Gastrocnemius medialis (tissue), 4 donors: ENCODE measurements at regions not wholly inside any gene's neighbourhood (a gene's known extent, or its start where the extent isn't known, plus 50 kb on each side); places are given as distances from the start of the nearest gene placed in this dataset.
"Not testable (repeated sequence)": the region's sequence is repeated elsewhere in the genome, so short reads cannot be mapped to it uniquely, and the experiment has no call there.

Experiments used
- ATAC-seq, 2 donors: fragments of 150-250 bp; one replicate each; pipeline ENCODE4 v1.9.1; 2016
- DNase-seq, 2 donors: peaks; one replicate each; pipeline ENCODE4 v3.0.0-alpha.2; 2019
- H3K27ac ChIP-seq, 4 donors: fragments of 200-600 bp; sonication (generic); 1 replicate in 1 of 4; 2 replicates in 3 of 4; pipeline ENCODE4 v1.5.1; 2016 to 2018; ENCODE audit warnings: mild to moderate bottlenecking in 2 of 4, moderate library complexity in 1 of 4
- H3K27me3 ChIP-seq, 3 donors: fragments of 200-600 bp; sonication (generic) in 2 of 3; 1 replicate in 1 of 3; 2 replicates in 2 of 3; pipeline versions ENCODE4 v1.5.1 to v1.6.0; 2016 to 2019; ENCODE audit warnings: mild to moderate bottlenecking in 1 of 3, moderate library complexity in 1 of 3
- H3K36me3 ChIP-seq, 2 donors: fragments of 200-600 bp; sonication (generic) in 1 of 2; one replicate each; pipeline ENCODE4 v1.5.1; 2017 to 2018
- H3K4me1 ChIP-seq, 2 donors: fragments of 200-600 bp; sonication (generic) in 1 of 2; one replicate each; pipeline ENCODE4 v1.5.1; 2016 to 2017; ENCODE audit warnings: mild to moderate bottlenecking in 2 of 2
- H3K4me3 ChIP-seq, 4 donors: fragments of 200-600 bp; sonication (generic) in 3 of 4; 1 replicate in 1 of 4; 2 replicates in 3 of 4; pipeline ENCODE4 v1.5.1; 2016 to 2019; ENCODE audit warnings: mild to moderate bottlenecking in 2 of 4
- H3K9me3 ChIP-seq, 3 donors: fragments of 200-600 bp; sonication (generic) in 2 of 3; 1 replicate in 1 of 3; 2 replicates in 2 of 3; pipeline ENCODE4 v1.5.1; 2016 to 2019
- POLR2A ChIP-seq, 2 donors: fragments of 450-650 bp; IDR thresholded peaks; one replicate each; pipeline ENCODE4 v1.6.1; 2017; ENCODE audit warnings: antibody characterized with exemption in 2 of 2, mild to moderate bottlenecking in 2 of 2, moderate library complexity in 2 of 2
- in situ Hi-C, 4 donors: fragments of 200-750 bp; cut with MboI; loops; one replicate each; pipeline versions ENCODE4 v1.15.0 to v1.8.0; 2017; ENCODE audit warnings: low sequenced_read_pairs in 4 of 4
- intact Hi-C: fragments of 100-400 bp; cut with DNase I; formaldehyde crosslinking; loops from one replicate; pipeline ENCODE4 v1.15.1; 2023; ENCODE audit warnings: low total_unique reads
- TF ChIP-seq, protein P1 (sequence below), 5 experiments: fragments of 450-650 bp in 3 of 5; fragments of 200-600 bp in 2 of 5; sonication (generic) in 2 of 5; IDR thresholded peaks in 4 of 5; conservative IDR thresholded peaks in 1 of 5; 1 replicate in 4 of 5; 2 replicates in 1 of 5; pipeline ENCODE4 v1.5.1; 2016 to 2019; ENCODE audit warnings: antibody characterized with exemption in 5 of 5, mild to moderate bottlenecking in 3 of 5, moderate library complexity in 3 of 5

DNA sequence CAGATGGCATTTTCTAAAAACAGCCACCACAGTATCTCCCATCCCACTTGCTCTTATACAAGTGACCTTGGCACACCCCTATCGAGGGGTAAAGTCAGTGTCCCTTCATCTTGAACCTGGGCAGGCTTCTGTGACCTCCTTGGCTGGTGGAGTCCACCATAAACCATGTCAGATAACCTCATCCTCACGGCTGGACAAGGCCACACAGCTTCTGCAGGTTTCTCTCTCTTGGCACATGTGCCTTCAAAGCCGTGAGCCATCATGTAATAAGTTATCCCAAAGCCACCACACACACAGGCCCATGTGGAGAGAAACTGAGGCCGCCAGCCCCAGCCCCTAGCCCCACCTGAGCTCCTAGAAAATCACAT lies 105.4 kb downstream of the SNX5 start:
- TF ChIP-seq, protein P1, sequence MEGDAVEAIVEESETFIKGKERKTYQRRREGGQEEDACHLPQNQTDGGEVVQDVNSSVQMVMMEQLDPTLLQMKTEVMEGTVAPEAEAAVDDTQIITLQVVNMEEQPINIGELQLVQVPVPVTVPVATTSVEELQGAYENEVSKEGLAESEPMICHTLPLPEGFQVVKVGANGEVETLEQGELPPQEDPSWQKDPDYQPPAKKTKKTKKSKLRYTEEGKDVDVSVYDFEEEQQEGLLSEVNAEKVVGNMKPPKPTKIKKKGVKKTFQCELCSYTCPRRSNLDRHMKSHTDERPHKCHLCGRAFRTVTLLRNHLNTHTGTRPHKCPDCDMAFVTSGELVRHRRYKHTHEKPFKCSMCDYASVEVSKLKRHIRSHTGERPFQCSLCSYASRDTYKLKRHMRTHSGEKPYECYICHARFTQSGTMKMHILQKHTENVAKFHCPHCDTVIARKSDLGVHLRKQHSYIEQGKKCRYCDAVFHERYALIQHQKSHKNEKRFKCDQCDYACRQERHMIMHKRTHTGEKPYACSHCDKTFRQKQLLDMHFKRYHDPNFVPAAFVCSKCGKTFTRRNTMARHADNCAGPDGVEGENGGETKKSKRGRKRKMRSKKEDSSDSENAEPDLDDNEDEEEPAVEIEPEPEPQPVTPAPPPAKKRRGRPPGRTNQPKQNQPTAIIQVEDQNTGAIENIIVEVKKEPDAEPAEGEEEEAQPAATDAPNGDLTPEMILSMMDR (IDR thresholded peaks at IDR 0.05 in 4 of 5, conservative IDR thresholded peaks at IDR 0.05 in 1 of 5): no peak
- no peak for TF ChIP-seq POLR2A (IDR thresholded peaks at IDR 0.05)
- DNase-seq (no peak), ATAC-seq (no peak)
- intact Hi-C loops: no loop called here
- Histone ChIP-seq H3K4me1 (peaks cover 0 to 15% of the 10 kb centered on the region in 2 donors), H3K27me3 (no peaks in the 10 kb centered on the region), H3K4me3 (no peak overlapping the region), H3K36me3 (no peaks in the 10 kb centered on the region), H3K27ac (no peak overlapping the region), H3K9me3 (no peaks in the 10 kb centered on the region)
- in situ Hi-C loops: no loop called here

DNA sequence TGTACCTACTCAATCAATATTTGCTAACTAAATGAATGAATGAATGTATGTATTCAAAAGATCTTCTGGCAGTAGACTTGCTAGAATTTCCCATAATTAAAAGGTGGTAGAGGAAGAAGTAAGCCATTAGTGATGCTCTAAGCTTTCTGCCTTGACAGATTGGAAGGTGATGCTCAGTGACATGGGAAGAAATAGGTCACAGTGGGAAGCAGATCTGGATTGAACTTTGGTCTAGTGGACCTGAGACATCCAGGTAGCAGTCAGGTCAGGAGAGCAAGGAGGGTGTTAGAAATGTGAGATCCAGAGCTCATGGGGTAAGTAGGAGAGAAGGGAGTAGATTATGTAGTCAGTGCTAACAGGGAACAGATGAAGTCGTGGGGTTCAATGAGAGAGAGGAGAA lies 106.4 kb downstream of the SNX5 start:
- Histone ChIP-seq H3K9me3 (no peaks in the 10 kb centered on the region), H3K4me3 (no peak overlapping the region), H3K4me1 (peaks cover 0 to 15% of the 10 kb centered on the region in 2 donors), H3K27ac (no peak overlapping the region), H3K36me3 (no peaks in the 10 kb centered on the region), H3K27me3 (no peaks in the 10 kb centered on the region)
- intact Hi-C loops: no loop called here
- ATAC-seq: no peak
- DNase-seq: no peak
- in situ Hi-C loops: no loop called here
- TF ChIP-seq, protein P1 (IDR thresholded peaks at IDR 0.05 in 4 of 5, conservative IDR thresholded peaks at IDR 0.05 in 1 of 5): no peak
- TF ChIP-seq POLR2A (IDR thresholded peaks at IDR 0.05): no peak

DNA sequence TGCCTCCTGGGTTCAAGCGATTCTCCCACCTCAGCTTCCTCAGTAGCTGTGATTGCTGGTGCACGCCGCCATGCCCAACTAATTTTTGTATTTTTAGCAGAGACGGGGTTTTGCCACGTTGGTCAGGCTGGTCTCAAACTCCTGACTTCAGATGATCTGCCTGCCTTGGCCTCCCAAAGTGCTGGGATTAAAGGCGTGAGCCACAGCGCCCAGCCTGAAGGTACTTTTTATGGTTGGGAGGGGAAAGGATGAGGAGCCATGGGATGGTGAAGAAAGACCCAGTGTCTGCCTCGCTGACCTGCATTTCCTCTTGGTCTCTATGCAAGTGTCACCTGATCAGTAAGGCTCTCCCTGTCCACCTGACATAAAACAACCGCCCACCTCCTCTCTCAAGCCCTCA lies 107.0 kb downstream of the SNX5 start:
- H3K36me3 ChIP-seq, H3K27ac ChIP-seq, ATAC-seq, H3K9me3 ChIP-seq, H3K4me3 ChIP-seq, H3K27me3 ChIP-seq, in situ Hi-C loops, DNase-seq, intact Hi-C loops: not testable (repeated sequence)
- peaks cover 0 to 15% of the 10 kb centered on the region in 2 donors for H3K4me1 ChIP-seq

DNA sequence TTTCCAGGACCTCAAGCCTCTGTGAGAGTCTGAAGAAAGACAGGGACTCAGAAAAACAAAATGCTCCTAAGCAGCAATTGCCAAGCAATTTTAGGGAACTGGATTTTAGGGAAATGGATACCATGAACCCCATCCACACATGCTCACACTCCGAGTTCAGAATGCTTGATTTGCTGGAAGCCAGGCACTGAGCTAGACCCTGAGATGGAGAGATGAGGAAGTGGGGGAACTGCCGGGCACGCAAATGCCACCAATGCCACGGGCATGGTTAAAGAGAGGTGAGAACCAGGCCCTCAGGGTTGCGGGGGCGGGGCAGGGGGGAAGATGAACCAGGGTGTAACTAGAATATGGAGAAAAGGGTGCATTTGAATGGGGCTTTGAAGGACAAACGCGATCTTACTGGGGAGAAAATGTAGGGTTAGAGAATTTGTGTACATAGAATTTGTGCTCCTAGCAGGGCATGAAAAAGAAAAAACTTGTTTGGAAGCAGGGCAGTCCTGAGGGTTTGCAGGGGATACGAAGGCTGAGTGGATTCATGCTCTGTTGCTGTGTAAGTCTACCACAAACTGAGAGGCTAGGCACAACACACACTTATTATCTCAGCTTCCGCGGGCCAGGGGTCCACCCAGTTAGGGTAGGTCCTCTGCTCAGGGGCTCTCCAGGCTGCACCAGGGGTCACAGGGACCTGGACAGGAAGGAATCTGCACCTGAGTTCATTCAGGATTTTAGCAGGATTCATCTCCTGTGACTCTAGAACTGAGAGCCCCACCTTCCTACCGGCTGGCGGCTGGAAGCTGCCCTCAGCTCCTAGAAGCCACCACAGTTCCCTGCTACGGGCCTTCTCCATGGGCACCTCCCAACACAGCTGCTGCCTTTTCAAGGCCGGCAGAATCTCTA lies 108.0 kb downstream of the SNX5 start:
- H3K4me3 ChIP-seq: no peak overlapping the region
- intact Hi-C loops (no loop called here), in situ Hi-C loops (no loop called here)
- H3K9me3 ChIP-seq: no peaks in the 10 kb centered on the region
- no peak for TF ChIP-seq POLR2A (IDR thresholded peaks at IDR 0.05)
- TF ChIP-seq, protein P1 (IDR thresholded peaks at IDR 0.05 in 4 of 5, conservative IDR thresholded peaks at IDR 0.05 in 1 of 5): no peak
- H3K36me3 ChIP-seq: no peaks in the 10 kb centered on the region
- no peak overlapping the region for H3K27ac ChIP-seq
- ATAC-seq (no peak), DNase-seq (no peak)
- H3K4me1 ChIP-seq: peaks cover 0 to 15% of the 10 kb centered on the region in 2 donors
- no peaks in the 10 kb centered on the region for H3K27me3 ChIP-seq

DNA sequence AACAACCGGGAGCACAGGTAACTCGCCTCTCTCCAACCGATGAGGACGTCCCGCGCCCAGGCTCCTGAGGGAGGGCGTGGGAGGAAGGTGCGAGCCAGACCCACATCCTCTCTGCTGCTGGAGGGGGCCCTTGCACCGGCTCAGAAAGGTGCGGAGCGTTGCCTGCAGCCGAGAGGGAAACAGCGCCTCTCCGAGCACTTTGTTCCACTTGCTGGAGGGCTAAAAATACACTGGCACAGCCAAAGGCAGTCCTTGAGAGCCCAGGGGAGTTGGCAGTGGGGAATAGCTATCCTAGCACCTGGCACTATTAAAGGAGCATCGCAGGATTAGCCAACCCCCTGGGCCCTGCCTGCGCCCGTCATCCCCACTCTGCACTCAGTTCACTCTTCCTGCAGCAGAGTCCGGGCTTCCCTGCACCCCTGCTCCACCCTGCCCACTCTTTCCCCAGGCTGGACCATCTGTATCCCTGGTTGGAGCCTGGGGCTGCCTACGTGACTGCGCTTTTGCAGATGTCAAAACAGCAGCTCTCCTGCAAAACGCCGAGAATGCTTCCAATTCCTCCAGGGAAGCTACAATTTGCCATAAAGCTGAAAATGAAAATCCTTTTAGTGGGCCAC lies 108.9 kb downstream of the SNX5 start:
- peak; percentile 88 to 91 for ATAC-seq
- TF ChIP-seq, protein P1 (IDR thresholded peaks at IDR 0.05 in 4 of 5, conservative IDR thresholded peaks at IDR 0.05 in 1 of 5): no peak
- TF ChIP-seq POLR2A (IDR thresholded peaks at IDR 0.05): no peak
- in situ Hi-C loops: no loop called here

More for the DNA sequence above, 108.9 kb downstream of the SNX5 start:
- Histone ChIP-seq H3K4me3 (no peak overlapping the region), H3K36me3 (no peaks in the 10 kb centered on the region), H3K27ac (no peak overlapping the region), H3K4me1 (peaks cover 0 to 15% of the 10 kb centered on the region in 2 donors), H3K27me3 (no peaks in the 10 kb centered on the region), H3K9me3 (no peaks in the 10 kb centered on the region)
- intact Hi-C loops: loop anchor here (5.0 kb wide), 1 partner anchor 38 kb away; no protein-coding TSS in a partner anchor
- peak in 1 of 2 donors; percentile 56 for DNase-seq
